HG03442 (cell line): ENCODE measurements at regions not wholly inside any gene's neighbourhood (a gene's known extent, or its start where the extent isn't known, plus 50 kb on each side); places are given as distances from the start of the nearest gene placed in this dataset.

ENCODE experiments used
- ATAC-seq: cut with Tn5 transposase; IDR thresholded peaks from one replicate; pipeline ENCODE4 v1.9.1; 2021; ENCODE audit warnings: mild to moderate bottlenecking, moderate library complexity; ENCODE audit not compliant: unreplicated experiment

DNA sequence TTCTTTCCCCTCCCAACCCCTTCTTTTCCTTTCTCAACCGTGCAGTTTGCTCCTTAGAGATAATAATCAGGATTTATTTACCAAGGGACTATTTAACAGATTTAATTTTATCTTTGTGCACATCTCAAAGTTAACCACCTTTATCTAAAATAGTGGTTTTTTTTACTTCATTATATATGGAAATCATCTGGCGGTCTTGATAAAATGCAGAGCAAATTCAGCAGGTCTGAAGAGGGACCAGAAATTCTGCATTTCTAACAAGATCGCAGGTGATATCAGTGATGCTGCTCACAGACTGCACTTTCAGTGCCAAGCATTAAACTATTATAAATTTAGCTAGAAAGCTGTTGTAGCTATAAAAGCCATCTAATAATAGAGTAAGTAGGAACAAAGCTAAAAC lies 83.4 kb upstream of the NEGR1 start:
- no peak for ATAC-seq

DNA sequence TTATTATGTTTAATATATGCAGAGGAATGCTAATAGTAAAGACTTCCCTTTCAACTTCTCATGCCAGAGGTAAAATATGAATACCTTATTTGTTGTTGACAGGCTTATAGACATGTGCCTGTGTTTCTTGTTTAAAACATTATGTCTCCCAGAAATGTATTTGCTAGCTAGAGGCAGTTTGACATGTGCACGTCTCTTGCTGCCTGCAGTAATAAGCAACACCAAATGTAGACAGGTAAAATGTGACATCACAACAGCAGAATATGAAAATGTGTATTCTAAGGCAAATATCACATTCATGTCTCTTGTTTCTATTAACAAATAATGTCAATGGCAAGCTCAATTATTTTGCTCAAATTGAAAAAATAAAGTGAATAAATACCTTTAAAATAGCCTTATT lies 80.2 kb upstream of the NEGR1 start:
- no peak for ATAC-seq

DNA sequence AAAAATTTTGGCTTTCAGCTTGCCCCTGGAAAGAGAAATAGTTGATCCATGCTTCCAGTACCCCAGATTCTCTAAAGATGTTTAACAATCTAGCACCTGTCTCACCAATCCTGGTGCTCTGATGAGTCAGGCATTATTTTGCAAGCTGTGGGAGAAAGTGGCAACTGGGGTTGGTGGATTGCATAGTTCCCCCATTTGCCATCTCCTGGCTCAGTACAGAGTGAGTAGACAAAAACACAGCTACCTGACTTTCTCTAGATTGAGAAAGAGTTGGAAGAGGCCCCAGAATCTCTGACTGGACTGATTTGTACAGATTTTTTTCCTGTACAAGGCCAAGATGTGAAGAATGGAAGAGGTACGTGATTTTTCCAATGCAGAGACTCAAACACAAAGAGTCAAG lies 75.1 kb upstream of the NEGR1 start:
- no peak for ATAC-seq

DNA sequence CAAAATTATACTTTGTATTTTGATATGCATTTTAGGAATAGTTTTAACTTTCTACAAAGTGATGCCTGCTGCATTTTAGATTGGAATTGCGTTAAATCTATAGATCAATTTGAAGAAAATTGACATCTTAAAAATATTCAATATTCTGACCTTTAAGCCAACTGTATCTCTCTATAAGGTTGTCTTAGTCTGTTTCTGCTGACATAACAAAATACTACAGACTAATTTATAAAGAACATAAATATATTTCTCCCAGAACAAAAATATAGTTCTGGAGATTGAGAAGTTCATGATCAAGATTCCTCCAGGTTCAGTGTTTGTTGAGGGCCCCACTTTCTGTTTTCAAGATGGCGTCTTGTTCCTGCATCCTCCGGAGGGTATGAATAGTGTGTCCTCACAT lies 73.6 kb upstream of the NEGR1 start:
- no peak for ATAC-seq

DNA sequence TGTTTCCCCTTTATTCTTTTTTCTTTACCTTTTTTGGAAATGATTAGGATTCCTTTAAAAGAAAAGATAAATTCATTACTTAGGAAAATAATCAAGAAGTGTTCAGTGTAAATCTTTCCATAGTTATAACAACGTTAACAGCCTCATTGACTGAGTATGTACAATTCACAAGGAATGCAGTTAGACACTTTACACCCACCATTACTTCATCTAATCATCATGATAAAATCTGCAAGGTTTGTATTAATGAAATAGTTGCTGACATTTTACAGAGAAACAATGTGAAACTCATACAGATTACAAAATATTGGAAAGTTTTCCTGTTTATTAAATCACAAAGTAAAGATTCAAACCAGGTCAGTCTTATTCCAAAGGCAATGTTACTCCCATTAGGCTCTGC lies 59.3 kb upstream of the NEGR1 start:
- no peak for ATAC-seq

DNA sequence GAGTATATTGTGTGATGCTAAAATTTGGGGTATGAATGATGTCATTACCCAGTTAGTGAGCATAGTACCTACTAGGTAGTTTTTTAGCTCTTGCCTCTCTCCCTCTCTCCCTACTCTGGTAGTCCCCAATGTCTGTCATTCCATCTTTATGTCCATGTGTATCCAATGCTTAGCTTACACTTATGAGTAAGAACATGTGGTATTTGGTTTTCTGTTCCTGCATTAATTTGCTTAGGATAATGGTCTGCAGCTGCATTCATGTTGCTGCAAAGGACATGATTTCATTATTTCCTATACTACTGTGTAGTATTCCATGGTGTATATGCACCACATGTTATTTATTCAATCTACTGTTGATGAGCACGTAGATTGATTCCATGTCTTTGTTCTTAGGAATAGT lies 54.4 kb upstream of the NEGR1 start:
- no peak for ATAC-seq
